Endothelial cell of umbilical vein (primary cell): ENCODE measurements at regions not wholly inside any gene's neighbourhood (a gene's known extent, or its start where the extent isn't known, plus 50 kb on each side); places are given as distances from the start of the nearest gene placed in this dataset.

ENCODE experiments used
- BruUV-seq: library from RNA; stranded (reverse); fragments of 400-500 nt; replicated peaks from 2 replicates; lab custom pipeline; 2021; lab: Mats Ljungman, UMichigan
- CTCF ChIA-PET: fragments of 300-600, 350-600 bp; sonication (Branson Sonifier 250); formaldehyde crosslinking; loops from one replicate; lab custom pipeline; 2021; ENCODE audit warnings: antibody characterized with exemption, inconsistent platforms; lab: Charles Lee
- POLR2A ChIA-PET: fragments of 300-600, 350-600 bp; sonication (Branson Sonifier 250); formaldehyde crosslinking; loops from one replicate; lab custom pipeline; 2021; ENCODE audit warnings: antibody characterized with exemption, inconsistent platforms; lab: Charles Lee
- DNase-seq: peaks from one replicate; pipeline ENCODE4 v3.0.0-alpha.2; 2011; ENCODE audit warnings: low read depth, low spot score
- FAIRE-seq: peaks from 2 replicates; lab custom pipeline; 2011; peaks lifted over from hg19 to GRCh38; lab: Jason Lieb, UNC
- H2AFZ ChIP-seq: 2 replicates; pipeline ENCODE4 v1.6.0; 2012; ENCODE audit warnings: low read depth, low read length, control low read depth, inconsistent platforms
- H3K27ac ChIP-seq: 2 replicates; pipeline ENCODE4 v1.5.1; 2011; ENCODE audit warnings: low read depth, mild to moderate bottlenecking, control low read depth, low read length, moderate library complexity; ENCODE audit not compliant: insufficient read depth
- H3K27me3 ChIP-seq, 2 experiments: 2 replicates each; pipeline versions ENCODE4 v1.6.0 to v1.6.1; 2011; ENCODE audit warnings: low read length in 2 of 2, mixed read lengths in 1 of 2; ENCODE audit not compliant: control insufficient read depth in 2 of 2, insufficient read depth in 2 of 2
- H3K36me3 ChIP-seq, 2 experiments: 2 replicates in 1 of 2; 3 replicates in 1 of 2; pipeline ENCODE4 v1.5.1; 2011; ENCODE audit warnings: low read length in 2 of 2, mild to moderate bottlenecking in 1 of 2, moderate library complexity in 1 of 2; ENCODE audit not compliant: control insufficient read depth in 2 of 2, insufficient read depth in 2 of 2; ENCODE audit errors: extremely low read depth in 1 of 2
- H3K4me1 ChIP-seq: 3 replicates; pipeline ENCODE4 v1.5.1; 2011; ENCODE audit warnings: mild to moderate bottlenecking, low read length; ENCODE audit not compliant: control insufficient read depth, insufficient read depth; ENCODE audit errors: extremely low read depth
- H3K4me2 ChIP-seq: 2 replicates; pipeline ENCODE4 v1.6.1; 2011; ENCODE audit warnings: low read length, control low read depth, mixed read lengths; ENCODE audit not compliant: insufficient read depth
- H3K4me3 ChIP-seq, 3 experiments: fragments of 200-600 bp in 1 of 3; sonication (generic), shearing (Covaris generic) in 1 of 3; replicated peaks in 1 of 3; 2 replicates each; pipeline ENCODE4 v1.5.1; 2011 to 2016; ENCODE audit warnings: control low read depth in 3 of 3, low read length in 3 of 3, mild to moderate bottlenecking in 2 of 3, inconsistent platforms in 1 of 3, low read depth in 1 of 3, moderate library complexity in 1 of 3; ENCODE audit not compliant: insufficient read depth in 1 of 3
- H3K79me2 ChIP-seq: 2 replicates; pipeline ENCODE4 v1.6.0; 2012; ENCODE audit warnings: low read length, inconsistent platforms; ENCODE audit not compliant: control insufficient read depth, insufficient read depth
- H3K9ac ChIP-seq: replicated peaks from 2 replicates; pipeline ENCODE3; 2011; ENCODE audit warnings: low read length, control low read depth; ENCODE audit not compliant: insufficient read depth; ENCODE audit errors: extremely low read depth
- H3K9me1 ChIP-seq: replicated peaks from 3 replicates; pipeline ENCODE4 v1.6.0; 2011; ENCODE audit warnings: mild to moderate bottlenecking, low read length; ENCODE audit not compliant: control insufficient read depth, insufficient read depth; ENCODE audit errors: extremely low read depth
- H3K9me3 ChIP-seq: replicated peaks from 2 replicates; pipeline ENCODE4 v1.5.1; 2012; ENCODE audit warnings: low read length, inconsistent platforms; ENCODE audit not compliant: control insufficient read depth, insufficient read depth
- H4K20me1 ChIP-seq: replicated peaks from 2 replicates; pipeline ENCODE3; 2011; ENCODE audit warnings: mild to moderate bottlenecking, low read length; ENCODE audit not compliant: control insufficient read depth, insufficient read depth; ENCODE audit errors: extremely low read depth
- CTCF ChIP-seq, 2 donors: IDR thresholded peaks; 1 replicate in 1 of 2; 2 replicates in 1 of 2; pipeline ENCODE4 v1.5.1; 2011; ENCODE audit warnings: low read length in 2 of 2, mild to moderate bottlenecking in 2 of 2, moderate library complexity in 2 of 2, control low read depth in 1 of 2, inconsistent platforms in 1 of 2, low read depth in 1 of 2; ENCODE audit not compliant: insufficient read depth in 1 of 2; ENCODE audit errors: extremely low read depth in 1 of 2
- EZH2 ChIP-seq: IDR thresholded peaks from 2 replicates; pipeline ENCODE4 v1.6.1; 2012; ENCODE audit warnings: borderline replicate concordance, low read depth, mild to moderate bottlenecking, moderate library complexity, low read length, inconsistent platforms; ENCODE audit not compliant: severe bottlenecking
- FOS ChIP-seq: IDR thresholded peaks from 2 replicates; pipeline ENCODE4 v1.6.1; 2011; ENCODE audit warnings: mild to moderate bottlenecking, low read length, moderate library complexity, borderline replicate concordance; ENCODE audit not compliant: insufficient read depth
- GATA2 ChIP-seq: IDR thresholded peaks from 2 replicates; pipeline ENCODE4 v1.7.0; 2011; ENCODE audit warnings: low read depth, mild to moderate bottlenecking, moderate library complexity, mixed read lengths, low read length; ENCODE audit not compliant: insufficient read length, insufficient read depth
- JUN ChIP-seq: IDR thresholded peaks from 2 replicates; pipeline ENCODE4 v1.6.1; 2011; ENCODE audit warnings: borderline replicate concordance, low read depth; ENCODE audit not compliant: insufficient read length, insufficient read depth
- MAX ChIP-seq: IDR thresholded peaks from 2 replicates; pipeline ENCODE4 v1.6.1; 2011; ENCODE audit not compliant: insufficient read depth, insufficient read length
- MYC ChIP-seq: IDR thresholded peaks from one replicate; pipeline ENCODE4 v1.6.1; 2011; ENCODE audit warnings: mild to moderate bottlenecking, low read depth, low read length
- POLR2A ChIP-seq: IDR thresholded peaks from 2 replicates; pipeline ENCODE4 v1.6.1; 2012; ENCODE audit warnings: low read depth, mild to moderate bottlenecking, control low read depth, low read length
- POLR2AphosphoS5 ChIP-seq: IDR thresholded peaks from 2 replicates; pipeline ENCODE4 v1.6.1; 2012; ENCODE audit warnings: low read depth, mild to moderate bottlenecking, control low read depth, low read length, moderate library complexity; ENCODE audit not compliant: insufficient read depth
- dilution Hi-C: fragments of 300-500 bp; cut with MboI; formaldehyde crosslinking; loops from one replicate; pipeline ENCODE4 v1.15.0; 2019; ENCODE audit warnings: low sequenced_read_pairs; ENCODE audit not compliant: extremely low pct_ligation_motif_present
- intact Hi-C: fragments of 100-400 bp; cut with micrococcal nuclease; formaldehyde crosslinking; loops from one replicate; pipeline ENCODE4 v1.10.0; 2022

- no peak for DNase-seq
- no peak for FAIRE-seq
- no peak overlapping the region for H3K4me2 ChIP-seq
- H3K79me2 ChIP-seq, result no peaks in the 10 kb centered on the region
- H3K27ac ChIP-seq, result no peak overlapping the region
- intact Hi-C loops (no loop called here), dilution Hi-C loops (no loop called here)
- no peaks in the 10 kb centered on the region for H3K36me3 ChIP-seq
- no peaks in the 10 kb centered on the region for H3K4me1 ChIP-seq
- H3K4me3 ChIP-seq, result no peak overlapping the region
- TF ChIP-seq MYC, result no peak
- TF ChIP-seq MAX, result no peak
- no peak for TF ChIP-seq JUN
- TF ChIP-seq CTCF (IDR thresholded peaks at IDR 0.05; ENCODE audit: extremely low read depth in 1 of 2, insufficient read depth in 1 of 2, low read depth in 1 of 2, low read length in 2 of 2), result no peak
- no peak for TF ChIP-seq FOS
- no peak for TF ChIP-seq POLR2A
- no peak for TF ChIP-seq EZH2
- no peak for TF ChIP-seq POLR2AphosphoS5
- TF ChIP-seq GATA2, result no peak
- no peak overlapping the region for H3K9ac ChIP-seq
- no peaks in the 10 kb centered on the region for H3K9me3 ChIP-seq
- ChIA-PET CTCF (interaction anchor here (1.0 kb wide), 1 partner anchor 347 kb away, joined by 3 read pairs; no protein-coding TSS in a partner anchor), POLR2A (no interaction called here)
- no peaks in the 10 kb centered on the region for H4K20me1 ChIP-seq
- no peaks in the 10 kb centered on the region for H3K27me3 ChIP-seq
- H2AFZ ChIP-seq, result no peak overlapping the region
- no peaks in the 10 kb centered on the region for H3K9me1 ChIP-seq
- BruUV-seq, result no TSS peak
Measured at GRCh38 chr3:146682171-146682570, 77.0 kb upstream of the PLSCR5 start.
